BLaER1 (cell line): ENCODE measurements at regions not wholly inside any gene's neighbourhood (a gene's known extent, or its start where the extent isn't known, plus 50 kb on each side); places are given as distances from the start of the nearest gene placed in this dataset.

Experiments
- H3K27ac ChIP-seq: shearing (Covaris generic); formaldehyde crosslinking; 2 replicates; pipeline ENCODE4 v1.8.1; 2022
- H3K27me3 ChIP-seq: shearing (Covaris generic); formaldehyde crosslinking; 2 replicates; pipeline ENCODE4 v1.8.1; 2022
- H3K36me3 ChIP-seq: shearing (Covaris generic); formaldehyde crosslinking; 2 replicates; pipeline ENCODE4 v1.8.1; 2022
- H3K4me1 ChIP-seq: shearing (Covaris generic); formaldehyde crosslinking; 2 replicates; pipeline ENCODE4 v1.8.1; 2022
- H3K4me2 ChIP-seq: shearing (Covaris generic); formaldehyde crosslinking; 2 replicates; pipeline ENCODE4 v1.8.1; 2022
- H3K4me3 ChIP-seq: shearing (Covaris generic); formaldehyde crosslinking; 2 replicates; pipeline ENCODE4 v1.8.1; 2022
- H3K9ac ChIP-seq: shearing (Covaris generic); formaldehyde crosslinking; 2 replicates; pipeline ENCODE4 v1.8.1; 2022
- H3K9me3 ChIP-seq: shearing (Covaris generic); formaldehyde crosslinking; 2 replicates; pipeline ENCODE4 v1.8.1; 2022
- H4K20me1 ChIP-seq: shearing (Covaris generic); formaldehyde crosslinking; 2 replicates; pipeline ENCODE4 v1.8.1; 2022
- Cebpa-rat ChIP-seq: shearing (Covaris generic); IDR thresholded peaks from 2 replicates; pipeline ENCODE4 v1.8.1; 2022

DNA sequence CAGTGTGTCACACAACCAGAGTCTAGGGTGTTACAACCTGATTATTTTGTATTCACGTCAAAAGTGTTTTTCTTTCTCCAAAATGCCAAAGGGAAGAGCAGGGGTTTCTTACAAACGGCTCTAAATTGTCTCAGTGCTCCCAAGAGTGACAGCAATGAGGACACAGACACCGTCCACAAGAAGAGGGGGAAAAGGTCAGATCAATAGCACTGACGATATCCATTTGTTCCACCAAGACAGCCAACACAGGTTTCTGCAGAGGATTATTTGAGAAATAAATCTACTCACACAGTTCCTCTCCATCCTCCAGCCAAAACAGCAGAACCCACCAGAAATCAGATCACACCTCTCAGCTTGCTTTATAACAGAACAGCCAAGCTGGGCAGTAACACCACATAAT, 193.9 kb downstream of the SEC16B start:
- no peak overlapping the region for H3K27ac ChIP-seq
- H3K4me2 ChIP-seq, result no peak overlapping the region
- H3K4me3 ChIP-seq, result no peak overlapping the region
- H3K9ac ChIP-seq, result no peak overlapping the region
- H4K20me1 ChIP-seq, result no peaks in the 10 kb centered on the region
- no peak for TF ChIP-seq Cebpa-rat
- no peaks in the 10 kb centered on the region for H3K36me3 ChIP-seq
- H3K4me1 ChIP-seq, result no peaks in the 10 kb centered on the region
- H3K9me3 ChIP-seq, result peaks cover 28% of the 10 kb centered on the region
- no peaks in the 10 kb centered on the region for H3K27me3 ChIP-seq

- Histone ChIP-seq H3K4me3 (no peak overlapping the region), H3K27me3 (no peaks in the 10 kb centered on the region), H3K27ac (no peak overlapping the region), H4K20me1 (no peaks in the 10 kb centered on the region), H3K9ac (no peak overlapping the region), H3K4me1 (no peaks in the 10 kb centered on the region), H3K4me2 (no peak overlapping the region), H3K36me3 (no peaks in the 10 kb centered on the region), H3K9me3 (peaks cover 28% of the 10 kb centered on the region)
- TF ChIP-seq Cebpa-rat, result no peak
Measured at GRCh38 chr1:177772386-177772960, 197.4 kb downstream of the SEC16B start.

GRCh38 chr1:177771688-177772087, 198.2 kb downstream of the SEC16B start:
- H3K27ac ChIP-seq, result no peak overlapping the region
- H3K36me3 ChIP-seq, result no peaks in the 10 kb centered on the region
- no peak overlapping the region for H3K9ac ChIP-seq
- no peaks in the 10 kb centered on the region for H3K27me3 ChIP-seq
- no peak overlapping the region for H3K4me3 ChIP-seq
- H3K9me3 ChIP-seq, result peaks cover 28% of the 10 kb centered on the region
- no peak for TF ChIP-seq Cebpa-rat
- H4K20me1 ChIP-seq, result no peaks in the 10 kb centered on the region
- no peak overlapping the region for H3K4me2 ChIP-seq
- no peaks in the 10 kb centered on the region for H3K4me1 ChIP-seq

- TF ChIP-seq Cebpa-rat, result no peak
- Histone ChIP-seq H3K4me3 (no peak overlapping the region), H3K4me1 (no peaks in the 10 kb centered on the region), H3K9me3 (peaks cover 28% of the 10 kb centered on the region), H3K27ac (no peak overlapping the region), H3K27me3 (no peaks in the 10 kb centered on the region), H3K4me2 (no peak overlapping the region), H3K36me3 (no peaks in the 10 kb centered on the region), H4K20me1 (no peaks in the 10 kb centered on the region), H3K9ac (no peak overlapping the region)
Measured at GRCh38 chr1:177770096-177770495, 199.8 kb downstream of the SEC16B start.

DNA sequence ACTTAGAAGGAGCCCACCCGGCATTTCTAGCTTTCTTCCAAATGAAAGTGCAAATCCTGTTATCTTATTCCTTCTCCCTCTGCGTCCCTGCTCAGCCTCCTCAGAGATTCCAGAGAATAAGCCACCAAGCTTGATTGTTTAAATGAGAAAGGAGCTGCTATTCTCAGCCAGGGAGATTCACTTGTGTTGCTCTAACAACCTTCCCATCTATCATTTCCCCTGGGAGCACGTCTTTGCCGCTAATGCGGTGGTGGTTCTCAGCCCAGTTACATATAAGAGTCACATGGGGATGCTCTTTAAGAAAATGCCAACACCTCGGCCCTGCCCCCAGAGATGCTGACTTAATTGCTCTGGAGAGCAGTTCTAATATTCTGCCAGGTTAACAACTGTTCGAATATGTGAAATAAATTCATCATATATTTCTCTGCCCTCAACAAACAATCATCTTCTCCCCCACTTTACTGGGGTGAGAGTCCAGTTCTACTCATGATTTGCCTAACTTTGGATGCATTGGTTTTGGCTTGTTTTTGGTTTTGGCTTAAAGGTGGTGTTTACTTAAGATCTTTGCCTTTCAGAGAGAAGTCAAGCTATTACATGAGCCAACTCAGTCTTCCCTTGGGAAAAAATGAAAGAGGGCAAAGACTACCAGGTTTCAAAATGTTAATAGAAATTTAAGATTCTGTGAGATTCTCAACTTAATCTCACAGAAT, 213.9 kb downstream of the SEC16B start:
- no peak overlapping the region for H3K4me3 ChIP-seq
- no peak overlapping the region for H3K27ac ChIP-seq
- no peak overlapping the region for H3K4me2 ChIP-seq
- no peaks in the 10 kb centered on the region for H4K20me1 ChIP-seq
- peaks cover 4% of the 10 kb centered on the region; the same call in 1 of the 2 replicates for H3K9me3 ChIP-seq
- TF ChIP-seq Cebpa-rat, result no peak
- H3K4me1 ChIP-seq, result no peaks in the 10 kb centered on the region
- H3K9ac ChIP-seq, result no peak overlapping the region
- no peaks in the 10 kb centered on the region for H3K36me3 ChIP-seq
- no peaks in the 10 kb centered on the region for H3K27me3 ChIP-seq

GRCh38 chr1:177754603-177755002, 215.3 kb downstream of the SEC16B start:
- Histone ChIP-seq H3K4me1 (no peaks in the 10 kb centered on the region), H3K9ac (no peak overlapping the region), H3K4me2 (no peak overlapping the region), H3K36me3 (no peaks in the 10 kb centered on the region), H3K4me3 (no peak overlapping the region), H3K27ac (no peak overlapping the region), H4K20me1 (no peaks in the 10 kb centered on the region), H3K27me3 (no peaks in the 10 kb centered on the region), H3K9me3 (peaks cover 4% of the 10 kb centered on the region; the same call in 1 of the 2 replicates)
- no peak for TF ChIP-seq Cebpa-rat

GRCh38 chr1:177753655-177754054, 216.2 kb downstream of the SEC16B start:
- no peaks in the 10 kb centered on the region for H3K9me3 ChIP-seq
- no peak overlapping the region for H3K9ac ChIP-seq
- H4K20me1 ChIP-seq, result no peaks in the 10 kb centered on the region
- H3K36me3 ChIP-seq, result no peaks in the 10 kb centered on the region
- H3K27me3 ChIP-seq, result no peaks in the 10 kb centered on the region
- TF ChIP-seq Cebpa-rat, result no peak
- H3K4me2 ChIP-seq, result no peak overlapping the region
- H3K27ac ChIP-seq, result no peak overlapping the region
- no peaks in the 10 kb centered on the region for H3K4me1 ChIP-seq
- H3K4me3 ChIP-seq, result no peak overlapping the region

- H3K27me3 ChIP-seq, result no peaks in the 10 kb centered on the region
- no peak overlapping the region for H3K9ac ChIP-seq
- no peaks in the 10 kb centered on the region for H3K4me1 ChIP-seq
- no peaks in the 10 kb centered on the region for H4K20me1 ChIP-seq
- no peak for TF ChIP-seq Cebpa-rat
- H3K27ac ChIP-seq, result no peak overlapping the region
- H3K4me3 ChIP-seq, result no peak overlapping the region
- no peak overlapping the region for H3K4me2 ChIP-seq
- no peaks in the 10 kb centered on the region for H3K36me3 ChIP-seq
- H3K9me3 ChIP-seq, result no peaks in the 10 kb centered on the region
Measured at GRCh38 chr1:177748080-177748801, 221.6 kb downstream of the SEC16B start.

DNA sequence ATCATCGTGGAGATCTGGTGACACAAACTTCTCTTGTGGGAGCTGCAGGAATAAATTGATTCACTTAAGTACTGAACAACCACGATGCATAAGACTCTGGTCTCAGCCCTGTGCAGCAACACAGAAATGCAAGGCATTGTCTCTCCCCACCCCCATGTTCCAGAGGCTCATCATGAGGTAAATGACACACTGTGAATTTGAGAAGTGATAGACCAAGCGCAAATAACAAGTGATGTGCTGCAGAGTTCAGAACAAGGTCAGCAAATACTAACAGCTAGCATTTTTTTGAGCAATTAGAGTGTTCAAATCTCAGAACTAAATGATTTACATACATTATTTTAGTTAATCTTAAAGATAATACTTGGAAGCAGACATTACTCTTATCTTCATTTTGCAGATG, 223.7 kb downstream of the SEC16B start:
- Histone ChIP-seq H3K4me3 (no peak overlapping the region), H3K4me1 (no peaks in the 10 kb centered on the region), H3K4me2 (no peak overlapping the region), H3K36me3 (no peaks in the 10 kb centered on the region), H3K27me3 (no peaks in the 10 kb centered on the region), H3K9ac (no peak overlapping the region), H4K20me1 (no peaks in the 10 kb centered on the region), H3K27ac (no peak overlapping the region), H3K9me3 (no peaks in the 10 kb centered on the region)
- no peak for TF ChIP-seq Cebpa-rat

- Histone ChIP-seq H4K20me1 (no peaks in the 10 kb centered on the region), H3K27ac (no peak overlapping the region), H3K27me3 (no peaks in the 10 kb centered on the region), H3K9ac (no peak overlapping the region), H3K9me3 (no peaks in the 10 kb centered on the region), H3K4me1 (no peaks in the 10 kb centered on the region), H3K4me2 (no peak overlapping the region), H3K4me3 (no peak overlapping the region), H3K36me3 (no peaks in the 10 kb centered on the region)
- no peak for TF ChIP-seq Cebpa-rat
Measured at GRCh38 chr1:177744906-177745305, 225.0 kb downstream of the SEC16B start.
